ENCODE measurements at regions not wholly inside any gene's neighbourhood (a gene's known extent, or its start where the extent isn't known, plus 50 kb on each side); places are given as distances from the start of the nearest gene placed in this dataset.
A peak's percentile ranks its signal among the peaks of the same experiment; 100 is the strongest.
"Not testable (repeated sequence)": the region's sequence is repeated elsewhere in the genome, so short reads cannot be mapped to it uniquely, and the experiment has no call there.

DNA sequence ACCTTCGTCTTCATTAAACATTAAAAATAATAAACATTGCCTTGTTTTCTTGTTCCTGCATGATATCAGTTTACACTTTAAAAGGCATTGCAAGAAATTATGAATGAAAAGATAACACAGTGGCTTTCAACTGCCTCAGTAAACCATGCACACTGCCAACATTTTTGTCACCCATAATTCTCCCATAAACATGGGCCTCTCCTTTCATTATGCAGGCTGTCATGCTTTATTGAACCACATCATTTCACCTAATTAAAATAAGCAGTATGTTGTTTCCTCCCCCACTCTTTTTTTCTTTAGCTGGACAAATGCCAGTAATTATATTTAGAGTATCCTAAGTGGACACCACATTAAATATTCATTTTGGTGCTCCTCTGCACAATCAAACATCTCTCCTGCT, 1566.5 kb upstream of the SLC10A2 start:
- DNase-seq = peak; percentile 63

DNA sequence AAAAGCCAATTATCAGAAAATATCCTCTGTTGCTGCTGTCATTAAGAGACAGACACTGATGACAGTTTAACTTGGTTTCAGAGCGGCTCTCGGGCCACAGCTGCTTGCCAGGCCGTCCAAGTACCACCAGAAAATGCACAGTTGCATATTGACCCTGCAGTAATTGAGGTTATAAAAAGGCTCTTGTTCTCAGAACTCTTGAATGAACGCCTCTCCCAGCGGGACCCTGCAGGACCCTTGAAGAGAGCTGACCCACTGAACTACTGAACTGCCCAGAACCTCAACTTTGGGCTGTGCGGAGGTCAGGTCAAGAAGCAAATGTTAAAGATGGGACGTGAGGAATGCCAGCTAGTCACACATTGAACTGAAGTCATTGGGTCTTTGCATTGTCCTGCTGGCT, 1559.0 kb upstream of the SLC10A2 start:
- no peak for DNase-seq

DNA sequence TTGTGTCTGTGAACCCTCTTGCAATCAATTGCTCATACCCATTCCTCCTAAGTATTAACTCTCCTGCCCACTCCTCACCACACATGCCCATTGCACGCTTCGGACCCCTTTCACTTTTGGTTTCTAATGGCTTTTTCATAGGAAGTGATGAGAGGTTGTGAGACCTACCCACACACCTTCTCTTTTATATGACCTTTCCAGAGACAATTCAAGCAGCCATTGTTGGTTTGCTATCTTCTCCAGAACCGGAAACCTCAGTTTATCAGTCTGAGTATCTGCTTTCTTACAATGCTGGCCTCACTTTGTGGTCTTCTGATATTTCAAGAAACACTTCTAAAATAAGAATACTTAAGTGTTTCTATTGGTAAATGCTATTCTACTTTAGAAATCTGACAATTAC, 1550.8 kb upstream of the SLC10A2 start:
- no peak for DNase-seq

DNA sequence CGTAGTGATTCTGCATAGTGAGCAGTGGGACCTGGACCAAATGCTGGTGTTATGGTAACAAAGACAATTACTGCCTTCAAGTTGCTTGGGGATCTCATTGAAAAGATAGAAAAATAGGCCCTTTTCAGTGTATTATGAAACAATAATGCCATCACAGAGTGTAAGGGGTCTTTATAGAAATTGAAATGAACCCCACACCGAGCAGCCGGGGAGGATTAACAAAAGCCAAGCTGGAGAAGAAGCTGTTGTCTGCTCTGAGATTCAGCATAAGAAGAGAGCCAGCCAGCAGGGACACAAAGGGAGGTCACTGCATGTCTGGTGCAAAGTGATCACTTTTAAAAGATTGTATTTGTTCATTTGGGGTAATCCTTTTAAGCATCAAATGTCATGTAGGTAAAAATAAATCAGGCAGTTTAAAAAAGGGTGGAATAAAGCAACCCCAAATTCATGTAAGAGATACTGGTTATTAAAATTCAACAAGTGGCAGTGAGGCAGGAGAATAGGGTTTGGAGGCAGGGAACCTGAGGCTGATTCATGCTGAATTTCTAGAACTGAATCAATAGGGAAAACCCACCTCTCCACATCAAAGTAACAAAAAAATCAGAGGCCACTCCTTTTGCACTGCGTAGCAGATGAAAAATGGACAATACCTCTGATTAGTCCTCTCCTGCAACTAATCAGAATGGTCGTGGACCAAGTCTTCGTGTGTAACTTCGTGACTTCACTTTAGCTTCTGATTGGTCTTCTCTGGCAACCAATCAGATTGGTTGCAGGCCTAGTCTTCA, 1548.3 kb upstream of the SLC10A2 start:
- DNase-seq = no peak

DNA sequence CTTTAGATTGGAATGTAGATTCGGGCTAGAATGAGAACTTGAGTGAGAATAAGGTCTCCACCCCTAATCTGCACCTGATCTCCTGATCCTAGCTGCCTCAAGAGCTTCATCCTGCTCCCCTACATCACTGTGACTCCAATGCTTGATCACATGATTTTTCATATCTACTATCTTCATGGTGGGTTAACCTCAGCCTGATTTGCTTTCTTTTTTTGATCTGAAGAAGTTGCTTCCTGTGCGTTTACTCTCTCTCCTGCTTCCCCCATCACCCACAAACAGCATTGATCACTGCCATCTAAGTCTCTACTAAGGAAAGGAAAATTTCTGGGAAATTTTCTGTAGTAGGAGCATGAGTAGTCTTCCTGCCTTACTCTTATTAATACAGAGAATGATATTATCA, 1542.1 kb upstream of the SLC10A2 start:
- DNase-seq = no peak

DNA sequence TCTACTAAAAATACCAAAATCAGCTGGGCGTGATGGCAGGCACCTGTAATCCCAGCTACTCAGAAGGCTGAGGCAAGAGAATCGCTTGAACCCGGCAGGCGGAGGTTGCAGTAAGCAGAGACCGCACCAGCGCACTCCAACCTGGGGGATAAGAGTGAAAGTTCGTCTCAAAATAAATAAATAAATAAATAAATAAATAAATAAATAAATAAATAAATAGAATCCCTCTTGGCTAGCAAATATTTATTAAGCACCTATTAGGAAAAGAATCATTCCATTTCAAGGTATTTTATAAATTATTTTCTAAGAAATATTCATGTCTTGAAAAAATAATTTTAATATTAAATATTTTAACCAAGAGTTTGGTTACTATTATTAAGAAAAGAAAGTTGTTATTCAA, 1539.2 kb upstream of the SLC10A2 start:
- not testable (repeated sequence) for DNase-seq

DNA sequence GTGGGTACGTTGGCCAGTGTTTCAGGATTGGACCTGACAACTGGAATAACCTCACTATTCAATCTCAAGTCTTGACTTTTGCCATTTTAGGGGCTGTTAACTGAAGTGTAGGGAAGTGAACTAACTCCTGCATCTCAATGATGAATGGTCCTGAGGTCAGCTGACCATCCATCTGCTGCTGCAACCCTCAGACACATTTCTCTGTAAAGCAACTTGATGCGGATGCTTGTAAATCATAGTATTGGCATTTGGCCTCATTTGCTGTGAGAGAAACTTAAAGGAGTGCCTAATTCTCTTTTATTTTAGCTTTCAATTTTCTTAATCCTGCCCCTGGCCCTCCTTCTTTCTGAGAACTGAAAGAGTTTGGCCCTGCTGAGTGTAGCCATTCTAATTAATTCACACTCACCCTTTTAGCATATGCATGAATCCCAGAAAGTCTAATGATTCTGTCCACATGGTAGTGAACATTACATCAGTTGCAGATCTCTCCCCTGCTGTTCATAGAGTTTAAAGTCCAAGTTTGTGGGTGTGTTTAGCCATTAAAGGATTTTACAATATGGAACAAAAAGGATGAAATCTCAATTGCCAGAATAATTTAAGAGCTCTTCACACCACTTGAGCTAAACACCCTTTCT, 1531.4 kb upstream of the SLC10A2 start:
- DNase-seq = no peak

DNA sequence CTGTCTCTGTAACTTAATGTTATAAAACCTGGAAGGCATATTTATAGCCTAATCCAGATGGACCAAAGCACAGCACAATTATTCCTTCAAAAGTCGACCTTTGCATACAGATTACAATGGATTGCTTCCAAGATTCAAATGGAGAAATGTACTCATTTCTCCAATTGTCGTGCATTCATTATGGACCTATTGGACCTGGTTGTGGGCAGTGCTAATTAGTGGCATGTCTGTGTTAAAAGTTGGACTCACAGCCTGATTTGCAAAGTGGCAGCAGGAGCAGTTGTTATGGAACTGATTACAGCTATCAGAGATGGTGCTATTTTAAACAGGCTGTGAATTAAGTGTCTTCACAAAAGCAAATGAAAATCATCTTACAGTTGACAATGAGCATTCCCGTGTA, 1529.3 kb upstream of the SLC10A2 start:
- no peak for DNase-seq

DNA sequence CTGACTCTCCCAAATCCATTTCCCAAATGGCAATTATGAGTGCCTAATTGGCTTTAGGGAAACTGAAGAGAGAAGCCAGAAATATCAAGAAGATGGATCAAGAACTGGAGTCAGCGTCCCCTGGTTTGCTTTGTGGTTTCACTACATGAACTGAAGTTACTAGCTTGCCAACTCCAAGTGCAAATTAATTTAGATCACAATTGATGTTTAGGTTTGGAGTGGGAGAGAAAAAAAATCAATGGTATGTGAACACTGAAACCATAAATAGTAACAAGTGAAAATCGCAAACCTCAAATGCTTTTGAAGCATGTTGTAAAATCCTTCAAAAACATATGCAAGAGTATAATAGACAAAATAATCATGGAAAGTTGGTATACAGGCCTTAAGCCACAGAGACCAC, 1528.6 kb upstream of the SLC10A2 start:
- DNase-seq = no peak

DNA sequence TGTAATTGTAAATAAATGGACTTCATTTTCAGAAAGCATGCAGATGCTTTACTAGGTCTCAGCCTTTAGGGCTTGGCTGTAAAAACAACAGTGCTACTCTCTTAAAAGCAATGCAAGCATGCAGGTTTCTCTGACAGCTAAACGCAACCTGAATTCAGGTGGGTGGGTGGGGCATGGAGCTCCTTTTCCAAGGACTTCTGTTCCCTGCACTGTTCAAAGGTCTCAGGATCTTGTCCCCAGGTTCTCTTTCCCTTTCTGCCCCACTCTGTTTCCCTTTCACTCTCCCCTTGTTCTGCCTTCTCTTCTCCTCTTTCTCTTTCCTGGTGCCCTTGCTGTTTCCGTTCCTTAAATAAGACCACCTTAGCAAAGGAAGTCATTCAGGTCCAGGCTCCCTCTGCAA, 1527.5 kb upstream of the SLC10A2 start:
- no peak for DNase-seq

DNA sequence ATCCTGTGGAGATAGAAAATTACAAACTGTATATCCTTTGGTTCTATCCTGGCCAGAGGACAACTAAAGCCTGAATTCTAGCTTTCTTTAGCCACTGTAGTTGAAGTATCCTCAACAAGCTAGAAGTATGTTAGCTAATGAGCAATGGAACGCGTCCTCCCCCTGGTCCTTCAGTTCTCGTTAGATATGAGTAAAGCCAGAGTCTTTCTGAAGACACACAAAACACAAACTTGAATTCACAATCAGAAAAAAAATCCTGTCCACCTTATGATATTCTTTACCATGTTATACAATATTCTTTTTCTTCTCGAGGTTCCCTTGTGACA, 1527.0 kb upstream of the SLC10A2 start:
- no peak for DNase-seq

DNA sequence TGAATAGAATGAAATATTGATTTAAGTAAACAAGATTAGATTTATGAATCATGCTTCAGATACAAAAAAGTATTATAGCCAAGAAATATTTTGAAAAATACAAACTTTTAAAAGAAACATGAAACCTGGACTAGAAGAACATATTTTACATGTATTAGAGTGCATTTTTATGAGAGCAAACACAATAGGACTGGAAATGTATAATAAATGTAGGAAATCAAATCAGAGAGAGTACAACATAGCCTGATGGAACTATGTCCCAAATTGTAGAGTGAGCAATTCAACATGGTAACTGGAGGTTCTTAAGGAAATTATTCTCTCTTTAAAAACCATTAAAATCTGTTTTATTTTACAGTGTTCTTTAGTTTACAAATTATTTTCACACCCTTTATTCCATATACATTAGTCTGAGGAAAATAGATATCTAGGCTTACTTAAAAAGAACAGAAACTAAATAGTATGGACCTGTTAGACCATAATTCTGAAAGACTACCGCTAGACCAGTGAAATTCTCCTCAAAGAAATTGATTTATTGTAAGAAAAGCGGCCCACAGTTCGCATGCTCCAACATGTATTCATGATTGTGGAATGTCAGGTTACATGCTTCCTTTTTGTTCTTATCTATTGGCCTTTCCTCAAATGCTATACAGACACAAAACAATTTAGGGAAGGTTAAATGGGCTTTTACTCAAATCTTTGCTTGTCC, 1526.5 kb upstream of the SLC10A2 start:
- DNase-seq = no peak

DNA sequence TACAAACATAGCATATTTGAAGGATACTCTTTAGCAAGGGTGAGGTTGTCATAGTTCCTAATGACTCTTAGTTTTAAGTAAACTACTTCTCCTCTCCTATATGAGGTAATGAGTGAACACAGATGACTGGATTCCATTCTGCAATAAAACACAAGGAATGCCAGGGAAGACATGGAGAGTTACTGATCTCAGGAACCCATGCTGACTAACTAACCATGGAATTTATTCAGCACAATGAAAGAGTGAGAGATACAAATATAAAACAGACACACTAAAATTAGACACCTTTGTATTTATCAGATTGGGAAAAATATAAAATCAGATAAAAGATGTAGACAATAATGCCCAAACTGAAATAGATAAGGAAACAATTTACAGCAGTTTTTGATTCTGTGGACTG, 1525.9 kb upstream of the SLC10A2 start:
- no peak for DNase-seq

DNA sequence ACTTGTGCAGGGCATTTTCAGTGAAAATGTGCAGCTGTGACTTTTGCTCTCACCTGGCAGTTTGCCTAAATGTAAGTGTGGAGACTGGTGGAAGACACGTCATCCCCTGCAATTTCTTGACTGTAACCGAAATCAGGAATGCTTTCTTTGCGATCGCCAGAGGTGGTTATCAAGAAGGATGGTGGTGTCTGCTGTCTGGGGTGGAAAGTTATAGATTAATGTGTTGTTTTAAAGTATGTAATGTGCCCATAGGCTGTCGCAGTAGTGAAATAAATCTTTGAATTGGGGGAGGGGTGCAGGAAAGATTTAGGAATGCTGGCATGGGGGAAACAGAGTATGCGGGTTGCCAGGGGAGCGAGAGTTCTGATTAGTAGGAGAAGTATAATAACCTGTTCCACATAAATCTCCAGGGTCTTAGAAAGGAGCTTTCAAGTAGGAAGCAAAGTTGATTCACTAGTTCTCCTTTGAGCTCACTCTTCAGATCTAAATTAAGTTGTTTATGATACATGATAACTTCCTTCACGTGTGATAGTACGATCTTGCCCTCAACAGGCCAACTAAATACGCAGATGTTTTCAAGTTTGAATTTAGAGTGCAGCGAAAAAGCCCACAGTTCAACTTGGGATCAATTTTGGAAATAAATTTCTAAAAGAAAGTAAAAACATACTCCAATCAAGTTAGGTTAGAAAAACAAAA, 1520.0 kb upstream of the SLC10A2 start:
- DNase-seq = no peak

DNA sequence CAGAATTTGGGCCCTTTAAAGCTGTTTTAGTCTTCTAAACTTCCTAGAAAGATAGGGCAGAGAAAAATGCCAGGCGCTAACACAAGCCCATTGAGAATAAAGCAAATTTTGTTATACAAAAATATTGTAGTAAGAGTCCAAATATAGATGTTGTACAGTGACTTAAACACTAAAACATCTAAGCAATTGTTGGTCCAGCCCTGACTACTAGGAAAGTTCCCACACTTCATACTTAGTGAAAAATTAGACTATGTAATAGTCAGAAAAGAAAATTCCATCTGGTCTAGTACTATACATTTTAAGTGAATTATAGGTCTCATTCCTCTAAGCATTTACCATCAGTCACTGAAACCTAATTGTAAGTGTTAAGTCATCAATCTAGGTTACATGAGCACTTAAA, 1518.3 kb upstream of the SLC10A2 start:
- DNase-seq = no peak

DNA sequence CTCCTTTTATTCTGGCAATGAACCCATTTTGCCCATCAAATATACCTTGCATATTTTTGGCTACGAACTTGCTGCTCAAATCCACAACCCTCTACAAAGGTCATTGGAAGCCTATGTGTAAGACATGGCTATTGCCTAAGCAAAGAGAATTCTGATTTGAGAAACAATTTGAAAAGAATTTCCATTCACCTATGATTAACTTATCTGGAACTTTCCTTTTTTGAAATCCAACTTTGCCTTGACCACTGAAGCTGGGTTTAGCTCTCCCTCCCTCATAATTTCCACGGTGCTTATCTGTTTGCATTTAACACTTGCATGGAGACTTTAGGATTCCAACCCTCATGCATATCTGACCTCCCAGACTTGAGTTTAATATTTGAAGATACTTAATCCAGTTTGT, 1514.7 kb upstream of the SLC10A2 start:
- DNase-seq = no peak

DNA sequence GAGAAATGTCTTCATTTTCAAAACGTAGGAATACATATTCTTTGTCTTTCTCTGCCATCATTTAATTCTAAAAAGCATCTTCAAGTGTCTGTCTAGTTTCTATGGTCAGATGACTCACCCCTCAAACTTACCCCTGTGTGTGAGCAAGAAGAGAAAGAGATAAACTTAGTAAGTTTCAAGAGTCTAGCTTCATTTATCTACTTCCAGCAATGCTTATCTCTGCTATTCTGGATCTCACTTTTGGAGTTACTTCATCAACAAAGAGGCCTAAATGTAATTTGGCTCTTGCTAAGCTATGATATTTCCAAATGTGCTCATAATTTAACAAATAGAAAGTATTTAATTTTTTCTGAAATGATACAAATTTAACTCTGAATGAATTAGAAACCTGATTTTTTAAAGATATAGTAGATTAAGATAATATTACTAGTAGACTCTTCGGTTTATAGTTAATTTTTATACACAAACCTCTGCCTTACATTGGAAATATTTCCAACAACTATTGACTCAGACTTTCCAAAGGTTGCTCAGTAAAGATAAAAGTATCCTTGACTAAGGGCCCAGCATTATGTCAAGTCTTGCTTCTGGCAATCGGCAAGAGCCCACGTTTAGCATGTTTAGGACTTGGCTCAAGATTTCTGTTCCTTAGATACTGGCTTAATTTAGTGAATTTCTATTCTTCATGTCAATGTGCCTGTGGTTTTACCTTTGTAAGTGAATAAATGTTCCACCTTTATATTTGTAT, 1511.0 kb upstream of the SLC10A2 start:
- no peak for DNase-seq

DNA sequence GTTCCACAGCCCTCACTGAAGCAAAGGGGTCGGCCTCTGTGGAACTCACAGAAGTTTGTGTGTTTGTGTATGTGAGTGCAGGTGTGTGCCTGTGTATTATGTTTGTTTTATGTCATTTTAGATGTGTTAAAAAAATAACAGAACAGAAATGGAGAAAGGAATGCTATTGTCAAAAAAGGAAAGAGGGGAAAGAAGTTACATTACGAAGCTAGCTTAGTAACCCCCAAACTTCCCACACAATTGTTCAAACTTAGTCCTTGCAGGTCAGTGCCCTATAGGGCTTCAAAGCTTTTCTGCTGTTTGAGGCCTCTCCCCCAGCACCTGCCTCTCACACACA, 1505.6 kb upstream of the SLC10A2 start:
- no peak for DNase-seq

DNA sequence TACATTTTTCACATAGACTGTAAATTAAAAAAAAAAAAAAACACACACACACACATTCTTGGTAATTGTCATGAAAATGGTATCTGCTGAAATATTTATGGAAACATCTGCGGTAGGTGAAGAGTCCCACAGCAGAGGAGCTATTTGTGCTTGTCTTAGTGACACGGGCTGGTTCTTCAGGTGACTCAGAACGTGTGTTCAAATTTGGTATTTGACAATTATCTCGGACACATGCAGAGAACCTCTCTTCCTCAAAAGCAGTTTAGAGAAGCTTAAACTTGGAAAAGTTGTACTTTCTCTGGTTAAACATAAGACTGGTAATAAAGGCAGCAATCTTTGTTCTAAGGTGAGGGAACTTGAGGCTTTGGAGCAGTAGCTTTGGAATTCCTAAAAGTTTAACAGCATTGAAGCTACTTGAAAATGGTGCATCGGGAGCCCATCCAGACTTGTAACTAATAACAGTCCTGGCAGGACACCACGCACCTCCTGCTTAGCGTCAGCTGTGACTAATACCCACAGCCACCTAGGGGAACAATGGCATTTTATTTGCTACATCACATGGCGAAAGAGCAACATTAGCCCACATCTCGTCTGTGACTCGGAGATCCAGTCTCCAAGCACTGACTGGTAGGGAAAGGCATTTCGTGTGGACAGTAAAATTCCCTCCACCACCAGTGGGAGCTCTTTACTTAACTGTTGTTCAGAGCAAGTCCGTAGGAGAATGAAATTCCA, 1505.1 kb upstream of the SLC10A2 start:
- peak; percentile 77 for DNase-seq

DNA sequence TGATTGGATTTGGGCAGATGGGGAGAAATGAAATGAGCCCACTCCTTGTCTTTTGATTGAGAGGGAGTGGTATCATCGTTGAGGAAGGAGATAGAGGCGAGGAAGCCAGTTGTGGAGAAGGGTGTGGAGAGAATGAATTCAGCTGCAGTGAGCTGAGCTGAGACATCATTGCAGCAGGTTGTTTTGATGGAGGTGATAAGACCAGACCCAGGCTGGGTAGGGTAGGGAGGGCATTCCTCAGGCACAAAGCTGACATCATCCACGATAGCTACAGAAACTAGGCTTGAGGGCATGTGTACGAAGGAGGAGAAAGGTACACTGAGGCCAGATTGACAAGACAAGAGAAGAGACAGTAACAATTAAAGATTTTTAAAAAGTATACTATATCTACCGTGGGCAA, 1500.9 kb upstream of the SLC10A2 start:
- no peak for DNase-seq

DNA sequence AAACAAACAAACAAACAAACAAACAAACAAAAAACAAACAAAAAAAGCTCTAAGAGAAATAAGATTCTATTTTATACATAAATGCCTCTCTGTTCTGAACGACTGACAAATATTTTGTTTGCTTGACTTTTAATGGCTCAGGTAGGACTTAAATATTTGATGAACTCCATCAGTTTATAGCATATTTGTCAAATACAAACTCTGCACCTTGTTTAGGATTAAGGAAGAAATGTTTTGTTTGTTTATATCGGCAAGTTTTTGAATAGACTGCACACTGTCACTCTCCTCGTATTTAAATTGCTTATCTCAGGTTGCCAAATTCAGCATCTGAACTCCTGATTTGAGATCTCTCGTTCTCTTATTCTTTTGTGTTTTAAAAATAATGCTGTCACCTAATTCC, 1499.7 kb upstream of the SLC10A2 start:
- no peak for DNase-seq

DNA sequence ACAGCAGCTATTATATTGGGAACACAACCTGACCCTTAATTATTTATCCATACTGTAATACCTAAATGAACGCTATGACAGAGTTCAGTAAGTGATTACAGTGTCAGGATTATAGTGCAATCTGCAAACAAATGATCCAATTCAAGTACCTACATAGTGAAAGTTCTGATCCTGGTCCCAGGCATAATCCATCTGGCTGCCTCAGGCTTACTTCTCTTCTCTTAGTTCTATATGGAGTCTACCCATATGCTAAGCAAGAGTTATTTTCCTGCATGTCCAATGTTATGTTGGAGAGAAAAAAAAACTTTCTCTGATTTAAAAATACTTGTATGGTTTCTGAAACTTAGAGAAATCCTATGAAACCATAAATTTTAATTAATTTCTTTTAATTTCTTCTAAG, 1487.7 kb upstream of the SLC10A2 start:
- DNase-seq = no peak

DNA sequence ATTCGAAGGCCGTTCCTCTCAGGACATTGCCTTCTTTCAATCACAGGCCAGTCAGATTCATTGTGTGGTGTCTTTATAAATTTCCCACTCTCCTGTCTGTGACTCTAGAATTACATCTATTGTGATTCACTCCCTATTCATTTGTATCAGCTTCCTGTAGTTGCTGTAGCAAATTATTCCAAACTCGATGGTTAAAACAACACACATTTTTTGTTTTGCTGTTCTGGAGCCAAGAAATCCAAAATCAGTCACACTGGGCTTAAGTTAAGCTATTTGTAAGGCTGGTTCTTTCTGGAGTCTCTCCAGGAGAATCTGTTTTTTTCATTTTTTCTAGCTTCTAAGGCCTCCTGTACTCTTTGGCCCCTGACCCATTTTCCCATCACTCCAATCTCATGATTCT, 1487.0 kb upstream of the SLC10A2 start:
- DNase-seq = no peak

Data from NCI-H345 (cell line).